ENCODE measurements at regions not wholly inside any gene's neighbourhood (a gene's known extent, or its start where the extent isn't known, plus 50 kb on each side); places are given as distances from the start of the nearest gene placed in this dataset.
A peak's percentile ranks its signal among the peaks of the same experiment; 100 is the strongest.

- DNase-seq, result no peak
These were observed 189.4 kb upstream of the STEAP4 start for GRCh38 chr7:88495881-88496725.

DNA sequence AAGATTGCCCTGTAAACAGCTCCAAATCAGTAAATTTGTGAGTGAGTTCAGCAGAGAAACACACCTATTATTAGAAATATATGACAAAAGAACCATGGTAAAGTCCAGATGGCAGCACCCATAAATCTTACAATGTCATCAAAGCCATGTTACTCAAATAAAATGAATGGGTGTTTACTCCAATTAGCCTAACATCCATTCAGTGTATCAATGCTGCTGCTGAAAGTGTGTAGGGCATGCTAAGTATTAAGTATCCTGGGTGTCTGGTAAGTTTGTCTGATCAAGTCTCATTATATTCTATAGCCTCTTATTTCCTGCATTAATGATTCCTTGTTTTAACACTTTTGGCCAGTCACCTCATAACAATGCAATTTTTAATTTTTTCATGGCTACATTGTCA, 185.5 kb upstream of the STEAP4 start:
- DNase-seq, result no peak

DNA sequence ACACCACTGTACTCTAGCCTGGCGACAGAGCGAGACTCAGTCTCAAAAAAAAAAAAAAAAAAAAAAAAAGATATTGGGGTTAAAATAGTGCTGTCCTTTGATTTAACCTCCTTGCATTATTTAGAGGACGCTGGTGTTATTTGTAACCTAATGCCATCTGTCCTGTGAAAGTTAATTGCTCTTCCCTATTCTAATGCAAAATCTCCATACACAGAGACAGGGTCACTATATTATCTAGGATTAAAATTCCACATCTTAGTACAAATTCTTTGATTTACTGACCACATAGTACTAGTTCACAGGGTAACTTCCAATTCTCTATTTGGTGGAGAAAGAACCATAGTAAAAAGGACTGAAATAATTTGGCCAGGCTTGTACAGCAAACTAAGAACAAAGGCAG, 184.2 kb upstream of the STEAP4 start:
- no peak for DNase-seq

DNA sequence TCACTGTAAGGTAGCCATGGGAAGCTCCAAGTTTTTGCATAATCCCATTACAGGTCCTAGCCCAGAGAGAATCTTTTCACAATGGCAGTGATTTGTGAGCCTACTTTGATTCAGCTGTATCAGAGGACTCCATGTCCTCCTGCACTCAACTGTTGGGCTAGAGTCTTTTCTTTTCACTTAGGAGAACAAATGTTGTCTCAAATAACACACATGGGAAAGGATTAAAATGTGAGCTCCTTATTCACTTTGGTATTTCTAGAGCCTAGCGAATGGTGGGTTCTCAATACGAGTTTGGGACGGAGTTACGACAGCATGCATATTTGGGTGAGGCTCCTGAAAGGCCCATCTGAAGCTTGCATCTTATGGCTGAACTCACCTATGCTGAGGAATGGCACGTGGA, 183.5 kb upstream of the STEAP4 start:
- no peak for DNase-seq

GRCh38 chr7:88485821-88486220, 179.1 kb upstream of the STEAP4 start:
- DNase-seq, result no peak

- no peak for DNase-seq
These were observed 177.9 kb upstream of the STEAP4 start for GRCh38 chr7:88484551-88484950.

GRCh38 chr7:88480896-88481295, 174.2 kb upstream of the STEAP4 start:
- peak; percentile 1 for DNase-seq

DNA sequence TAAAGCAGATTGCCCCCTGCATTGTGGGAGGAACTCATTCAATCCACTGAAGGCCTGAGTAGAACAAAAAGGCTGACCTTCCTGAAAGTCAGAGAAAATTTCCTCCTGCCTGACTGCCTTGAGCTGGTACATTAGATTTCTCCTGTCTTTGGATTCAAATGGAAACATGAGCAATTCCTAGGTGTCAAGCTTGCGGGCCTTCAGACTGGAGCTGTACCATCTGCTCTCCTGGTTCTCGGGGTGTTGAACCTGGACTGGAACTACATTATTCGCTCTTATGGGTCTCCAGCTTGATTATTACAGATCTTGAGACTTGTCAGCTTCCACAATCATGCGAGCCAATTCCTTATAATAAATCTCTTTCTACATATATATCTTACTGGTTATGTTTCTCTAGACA, 173.6 kb upstream of the STEAP4 start:
- no peak for DNase-seq

DNA sequence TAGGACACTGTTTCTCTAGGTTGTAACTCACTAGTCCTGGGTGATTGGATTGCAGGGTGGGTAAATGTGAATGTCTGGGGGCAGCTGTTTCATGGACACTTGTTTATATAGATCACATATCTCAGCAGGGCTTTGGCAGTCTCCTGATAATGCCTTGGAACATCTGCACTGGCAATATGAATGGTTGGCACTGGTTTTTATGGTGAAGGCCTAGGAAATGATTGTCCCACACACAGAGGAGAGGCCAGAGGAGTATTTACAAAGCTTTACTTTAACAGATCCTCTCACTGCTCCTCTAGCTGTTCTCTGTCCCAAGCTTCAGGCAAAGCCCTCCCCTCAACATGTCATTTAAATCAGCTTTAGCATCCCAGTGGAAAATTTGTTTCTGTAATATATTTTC, 171.3 kb upstream of the STEAP4 start:
- no peak for DNase-seq

- no peak for DNase-seq
These were observed 158.9 kb upstream of the STEAP4 start for GRCh38 chr7:88465600-88465999.

GRCh38 chr7:88462799-88463198, 156.1 kb upstream of the STEAP4 start:
- no peak for DNase-seq

DNA sequence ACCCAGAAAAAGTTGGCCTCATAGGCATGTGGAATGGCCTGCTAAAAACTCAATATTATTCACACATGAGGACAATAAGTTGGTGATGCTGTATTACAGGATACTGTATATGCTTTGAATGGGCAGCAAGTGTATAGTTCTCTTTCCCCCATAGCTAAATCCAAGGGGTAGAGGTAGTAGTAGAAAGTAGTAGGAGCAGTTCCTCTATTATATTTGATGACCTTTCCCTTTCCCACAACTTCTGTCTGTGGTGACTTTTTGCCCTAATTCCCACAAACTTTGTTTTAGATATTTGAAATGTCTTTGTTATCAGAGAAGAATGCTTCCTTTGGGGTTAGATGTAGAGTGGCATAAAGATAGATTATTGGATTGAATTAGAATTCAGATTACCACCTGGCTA, 154.0 kb upstream of the STEAP4 start:
- no peak for DNase-seq

DNA sequence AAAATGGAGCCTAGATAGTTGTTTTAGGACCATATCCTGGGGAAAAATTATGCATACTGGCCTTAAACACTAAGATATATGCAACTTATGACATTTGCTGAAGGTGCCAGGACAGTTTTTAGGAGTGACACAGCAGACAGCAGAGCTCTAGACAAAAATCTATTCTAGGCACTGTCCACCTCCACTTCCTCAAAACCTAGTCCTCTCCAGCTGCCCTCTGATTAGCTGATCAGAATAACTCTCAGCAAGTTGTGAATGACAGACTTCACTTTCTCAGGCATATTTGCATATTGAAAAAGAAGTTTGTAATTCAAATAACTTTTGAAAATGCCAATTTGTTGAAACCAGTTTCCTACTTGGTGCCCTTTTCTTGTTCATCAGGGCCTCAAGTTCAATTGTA, 152.3 kb upstream of the STEAP4 start:
- no peak for DNase-seq

DNA sequence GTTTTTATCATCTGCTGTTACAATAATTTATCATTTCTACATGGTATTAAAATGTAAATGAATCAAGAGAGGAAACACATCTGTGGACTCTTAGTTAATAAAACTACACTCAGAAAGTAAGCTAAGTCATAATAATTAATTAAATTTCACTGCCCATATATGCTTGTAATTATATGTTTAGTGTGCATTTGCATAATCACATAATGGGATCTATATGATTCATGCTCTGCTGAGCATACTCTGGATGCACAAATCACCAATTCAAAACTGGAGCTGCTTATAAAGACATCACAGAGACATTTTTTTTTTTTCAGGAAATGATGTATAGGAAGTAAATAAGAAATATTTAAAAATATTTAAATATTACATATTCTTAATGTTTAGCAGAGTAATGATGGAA, 151.6 kb upstream of the STEAP4 start:
- DNase-seq, result no peak

- DNase-seq, result no peak
These were observed 150.6 kb upstream of the STEAP4 start for GRCh38 chr7:88457320-88457719.

- no peak for DNase-seq
These were observed 149.8 kb upstream of the STEAP4 start for GRCh38 chr7:88456490-88456889.

- DNase-seq, result no peak
These were observed 149.0 kb upstream of the STEAP4 start for GRCh38 chr7:88455696-88456095.

DNA sequence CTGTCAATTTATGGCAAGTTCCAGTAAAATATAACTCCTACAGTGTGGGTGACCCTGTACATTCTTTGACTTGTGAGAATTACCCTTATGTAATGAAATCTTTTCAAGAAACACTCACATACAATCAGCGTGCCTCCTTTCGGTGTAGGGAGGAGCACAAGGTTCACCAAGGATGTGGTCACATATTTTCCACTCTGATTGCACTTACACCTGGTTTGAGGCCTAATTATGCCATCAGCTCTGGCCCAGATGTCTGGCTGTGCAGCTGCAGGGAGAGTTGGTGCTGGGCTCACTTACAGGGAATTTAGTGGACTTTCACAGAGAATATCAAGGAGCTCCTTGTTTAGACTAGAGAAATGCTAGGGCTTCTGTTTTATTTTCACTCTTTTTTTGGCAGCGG, 146.0 kb upstream of the STEAP4 start:
- DNase-seq, result no peak

- DNase-seq, result no peak
These were observed 144.2 kb upstream of the STEAP4 start for GRCh38 chr7:88450874-88451273.

GRCh38 chr7:88449410-88449809, 142.7 kb upstream of the STEAP4 start:
- no peak for DNase-seq

- DNase-seq, result no peak
These were observed 135.7 kb upstream of the STEAP4 start for GRCh38 chr7:88442413-88442812.

- no peak for DNase-seq
These were observed 130.4 kb upstream of the STEAP4 start for GRCh38 chr7:88437132-88437531.

- DNase-seq, result no peak
These were observed 125.6 kb upstream of the STEAP4 start for GRCh38 chr7:88432301-88432700.

GRCh38 chr7:88431882-88432281, 125.2 kb upstream of the STEAP4 start:
- DNase-seq, result no peak

GRCh38 chr7:88429382-88429781, 122.7 kb upstream of the STEAP4 start:
- no peak for DNase-seq

Data from fibroblast of skin of right quadriceps (primary cell).